ENCODE measurements at regions not wholly inside any gene's neighbourhood (a gene's known extent, or its start where the extent isn't known, plus 50 kb on each side); places are given as distances from the start of the nearest gene placed in this dataset.

GRCh38 chr22:34845391-34845790 lies 220.6 kb upstream of the ISX start:
- Histone ChIP-seq H3K36me3 (ENCODE audit: control insufficient read depth in 2 of 2, insufficient read depth in 2 of 2, low read length in 1 of 2) (no peaks in the 10 kb centered on the region), H3K4me3 (ENCODE audit: low read depth in 1 of 2, low read length in 2 of 2) (no peak overlapping the region), H3K4me1 (ENCODE audit: control insufficient read depth in 2 of 2, insufficient read depth in 2 of 2, low read length in 1 of 2) (no peaks in the 10 kb centered on the region), H3K27ac (ENCODE audit: low read depth in 2 of 2, low read length in 1 of 2) (no peak overlapping the region), H3K27me3 (ENCODE audit: control insufficient read depth in 1 of 2, insufficient read depth in 2 of 2, low read length in 2 of 2) (no peaks in the 10 kb centered on the region), H3K9me3 (ENCODE audit: control insufficient read depth in 2 of 2, insufficient read depth in 1 of 2, low read depth in 1 of 2, low read length in 1 of 2) (no peaks in the 10 kb centered on the region)
- WGBS, 2 donors, result 78 to 88% methylated on average over 2 of the region's 2 CpGs

GRCh38 chr22:34847072-34847471 lies 218.9 kb upstream of the ISX start:
- H3K36me3 ChIP-seq (ENCODE audit: control insufficient read depth in 2 of 2, insufficient read depth in 2 of 2, low read length in 1 of 2), result no peaks in the 10 kb centered on the region
- 19 to 21% methylated on average over 1 of the region's 1 CpG for WGBS, 2 donors
- H3K9me3 ChIP-seq (ENCODE audit: control insufficient read depth in 2 of 2, insufficient read depth in 1 of 2, low read depth in 1 of 2, low read length in 1 of 2), result no peaks in the 10 kb centered on the region
- H3K4me1 ChIP-seq (ENCODE audit: control insufficient read depth in 2 of 2, insufficient read depth in 2 of 2, low read length in 1 of 2), result no peaks in the 10 kb centered on the region
- no peak overlapping the region for H3K27ac ChIP-seq (ENCODE audit: low read depth in 2 of 2, low read length in 1 of 2)
- no peak overlapping the region for H3K4me3 ChIP-seq (ENCODE audit: low read depth in 1 of 2, low read length in 2 of 2)
- H3K27me3 ChIP-seq (ENCODE audit: control insufficient read depth in 1 of 2, insufficient read depth in 2 of 2, low read length in 2 of 2), result no peaks in the 10 kb centered on the region

- Histone ChIP-seq H3K4me3 (ENCODE audit: low read depth in 1 of 2, low read length in 2 of 2) (no peak overlapping the region), H3K27me3 (ENCODE audit: control insufficient read depth in 1 of 2, insufficient read depth in 2 of 2, low read length in 2 of 2) (no peaks in the 10 kb centered on the region), H3K9me3 (ENCODE audit: control insufficient read depth in 2 of 2, insufficient read depth in 1 of 2, low read depth in 1 of 2, low read length in 1 of 2) (no peaks in the 10 kb centered on the region), H3K4me1 (ENCODE audit: control insufficient read depth in 2 of 2, insufficient read depth in 2 of 2, low read length in 1 of 2) (no peaks in the 10 kb centered on the region), H3K27ac (ENCODE audit: low read depth in 2 of 2, low read length in 1 of 2) (no peak overlapping the region), H3K36me3 (ENCODE audit: control insufficient read depth in 2 of 2, insufficient read depth in 2 of 2, low read length in 1 of 2) (no peaks in the 10 kb centered on the region)
- 73 to 78% methylated on average over 4 of the region's 4 CpGs for WGBS, 2 donors
These were observed 216.0 kb upstream of the ISX start for GRCh38 chr22:34849965-34850364.

GRCh38 chr22:34851918-34852662 lies 213.9 kb upstream of the ISX start:
- Histone ChIP-seq H3K4me1 (ENCODE audit: control insufficient read depth in 2 of 2, insufficient read depth in 2 of 2, low read length in 1 of 2) (no peaks in the 10 kb centered on the region), H3K36me3 (ENCODE audit: control insufficient read depth in 2 of 2, insufficient read depth in 2 of 2, low read length in 1 of 2) (no peaks in the 10 kb centered on the region), H3K27me3 (ENCODE audit: control insufficient read depth in 1 of 2, insufficient read depth in 2 of 2, low read length in 2 of 2) (no peaks in the 10 kb centered on the region), H3K4me3 (ENCODE audit: low read depth in 1 of 2, low read length in 2 of 2) (no peak overlapping the region), H3K9me3 (ENCODE audit: control insufficient read depth in 2 of 2, insufficient read depth in 1 of 2, low read depth in 1 of 2, low read length in 1 of 2) (no peaks in the 10 kb centered on the region), H3K27ac (ENCODE audit: low read depth in 2 of 2, low read length in 1 of 2) (no peak overlapping the region)
- WGBS, 2 donors, result 51 to 60% methylated on average over 4 of the region's 4 CpGs

- Histone ChIP-seq H3K4me1 (ENCODE audit: control insufficient read depth in 2 of 2, insufficient read depth in 2 of 2, low read length in 1 of 2) (no peaks in the 10 kb centered on the region), H3K9me3 (ENCODE audit: control insufficient read depth in 2 of 2, insufficient read depth in 1 of 2, low read depth in 1 of 2, low read length in 1 of 2) (no peaks in the 10 kb centered on the region), H3K4me3 (ENCODE audit: low read depth in 1 of 2, low read length in 2 of 2) (no peak overlapping the region), H3K36me3 (ENCODE audit: control insufficient read depth in 2 of 2, insufficient read depth in 2 of 2, low read length in 1 of 2) (no peaks in the 10 kb centered on the region), H3K27ac (ENCODE audit: low read depth in 2 of 2, low read length in 1 of 2) (no peak overlapping the region), H3K27me3 (ENCODE audit: control insufficient read depth in 1 of 2, insufficient read depth in 2 of 2, low read length in 2 of 2) (no peaks in the 10 kb centered on the region)
- WGBS, 2 donors, result 89 to 92% methylated on average over 5 of the region's 5 CpGs
These were observed 210.5 kb upstream of the ISX start for GRCh38 chr22:34855471-34855870.

GRCh38 chr22:34858066-34858465 lies 207.9 kb upstream of the ISX start:
- H3K4me3 ChIP-seq (ENCODE audit: low read depth in 1 of 2, low read length in 2 of 2), result no peak overlapping the region
- no peaks in the 10 kb centered on the region for H3K36me3 ChIP-seq (ENCODE audit: control insufficient read depth in 2 of 2, insufficient read depth in 2 of 2, low read length in 1 of 2)
- H3K27ac ChIP-seq (ENCODE audit: low read depth in 2 of 2, low read length in 1 of 2), result no peak overlapping the region
- no peaks in the 10 kb centered on the region for H3K9me3 ChIP-seq (ENCODE audit: control insufficient read depth in 2 of 2, insufficient read depth in 1 of 2, low read depth in 1 of 2, low read length in 1 of 2)
- H3K27me3 ChIP-seq (ENCODE audit: control insufficient read depth in 1 of 2, insufficient read depth in 2 of 2, low read length in 2 of 2), result no peaks in the 10 kb centered on the region
- no peaks in the 10 kb centered on the region for H3K4me1 ChIP-seq (ENCODE audit: control insufficient read depth in 2 of 2, insufficient read depth in 2 of 2, low read length in 1 of 2)
- 34 to 41% methylated on average over 2 of the region's 2 CpGs for WGBS, 2 donors

- no peaks in the 10 kb centered on the region for H3K4me1 ChIP-seq (ENCODE audit: control insufficient read depth in 2 of 2, insufficient read depth in 2 of 2, low read length in 1 of 2)
- H3K27me3 ChIP-seq (ENCODE audit: control insufficient read depth in 1 of 2, insufficient read depth in 2 of 2, low read length in 2 of 2), result no peaks in the 10 kb centered on the region
- no peaks in the 10 kb centered on the region for H3K9me3 ChIP-seq (ENCODE audit: control insufficient read depth in 2 of 2, insufficient read depth in 1 of 2, low read depth in 1 of 2, low read length in 1 of 2)
- no peaks in the 10 kb centered on the region for H3K36me3 ChIP-seq (ENCODE audit: control insufficient read depth in 2 of 2, insufficient read depth in 2 of 2, low read length in 1 of 2)
- no peak overlapping the region for H3K4me3 ChIP-seq (ENCODE audit: low read depth in 1 of 2, low read length in 2 of 2)
- H3K27ac ChIP-seq (ENCODE audit: low read depth in 2 of 2, low read length in 1 of 2), result no peak overlapping the region
- WGBS, 2 donors, result 69 to 83% methylated on average over 2 of the region's 2 CpGs
These were observed 204.2 kb upstream of the ISX start for GRCh38 chr22:34861787-34862186.

GRCh38 chr22:34866081-34866480 lies 199.9 kb upstream of the ISX start:
- Histone ChIP-seq H3K27ac (ENCODE audit: low read depth in 2 of 2, low read length in 1 of 2) (no peak overlapping the region), H3K36me3 (ENCODE audit: control insufficient read depth in 2 of 2, insufficient read depth in 2 of 2, low read length in 1 of 2) (no peaks in the 10 kb centered on the region), H3K27me3 (ENCODE audit: control insufficient read depth in 1 of 2, insufficient read depth in 2 of 2, low read length in 2 of 2) (no peaks in the 10 kb centered on the region), H3K4me3 (ENCODE audit: low read depth in 1 of 2, low read length in 2 of 2) (no peak overlapping the region), H3K9me3 (ENCODE audit: control insufficient read depth in 2 of 2, insufficient read depth in 1 of 2, low read depth in 1 of 2, low read length in 1 of 2) (no peaks in the 10 kb centered on the region), H3K4me1 (ENCODE audit: control insufficient read depth in 2 of 2, insufficient read depth in 2 of 2, low read length in 1 of 2) (no peaks in the 10 kb centered on the region)
- 58 to 69% methylated on average over 4 of the region's 4 CpGs for WGBS, 2 donors

- H3K36me3 ChIP-seq (ENCODE audit: control insufficient read depth in 2 of 2, insufficient read depth in 2 of 2, low read length in 1 of 2), result no peaks in the 10 kb centered on the region
- no peak overlapping the region for H3K27ac ChIP-seq (ENCODE audit: low read depth in 2 of 2, low read length in 1 of 2)
- H3K4me1 ChIP-seq (ENCODE audit: control insufficient read depth in 2 of 2, insufficient read depth in 2 of 2, low read length in 1 of 2), result no peaks in the 10 kb centered on the region
- H3K27me3 ChIP-seq (ENCODE audit: control insufficient read depth in 1 of 2, insufficient read depth in 2 of 2, low read length in 2 of 2), result no peaks in the 10 kb centered on the region
- no peak overlapping the region for H3K4me3 ChIP-seq (ENCODE audit: low read depth in 1 of 2, low read length in 2 of 2)
- 25 to 29% methylated on average over 4 of the region's 4 CpGs for WGBS, 2 donors
- H3K9me3 ChIP-seq (ENCODE audit: control insufficient read depth in 2 of 2, insufficient read depth in 1 of 2, low read depth in 1 of 2, low read length in 1 of 2), result no peaks in the 10 kb centered on the region
These were observed 199.3 kb upstream of the ISX start for GRCh38 chr22:34866495-34867131.

GRCh38 chr22:34877506-34877905 lies 188.5 kb upstream of the ISX start:
- Histone ChIP-seq H3K4me3 (ENCODE audit: low read depth in 1 of 2, low read length in 2 of 2) (no peak overlapping the region), H3K27ac (ENCODE audit: low read depth in 2 of 2, low read length in 1 of 2) (no peak overlapping the region), H3K27me3 (ENCODE audit: control insufficient read depth in 1 of 2, insufficient read depth in 2 of 2, low read length in 2 of 2) (no peaks in the 10 kb centered on the region), H3K9me3 (ENCODE audit: control insufficient read depth in 2 of 2, insufficient read depth in 1 of 2, low read depth in 1 of 2, low read length in 1 of 2) (peaks cover 0 to 5% of the 10 kb centered on the region in 2 donors), H3K4me1 (ENCODE audit: control insufficient read depth in 2 of 2, insufficient read depth in 2 of 2, low read length in 1 of 2) (peaks cover 0 to 5% of the 10 kb centered on the region in 2 donors), H3K36me3 (ENCODE audit: control insufficient read depth in 2 of 2, insufficient read depth in 2 of 2, low read length in 1 of 2) (no peaks in the 10 kb centered on the region)
- WGBS, 2 donors, result 47 to 53% methylated on average over 1 of the region's 1 CpG

All from esophagus (tissue), 2 donors.